Stimulated activated effector memory CD8-positive, alpha-beta T cell treated with anti-CD3 and anti-CD28 coated beads, Interleukin-12 subunit alpha, Interleukin-12 subunit beta, amount 100 ng/mL, for 72 hours (primary cell): ENCODE measurements at regions not wholly inside any gene's neighbourhood (a gene's known extent, or its start where the extent isn't known, plus 50 kb on each side); places are given as distances from the start of the nearest gene placed in this dataset.
A peak's percentile ranks its signal among the peaks of the same experiment; 100 is the strongest.

ENCODE experiments used
- ATAC-seq: fragments of 150-1000 bp; cut with Tn5 transposase; 2 replicates; pipeline ENCODE4 v1.10.0; 2021
- DNase-seq, 2 donors: peaks; one replicate each; pipeline ENCODE4 v3.0.0; 2021 to 2022; ENCODE audit warnings: low spot score in 2 of 2
- H3K27ac Mint-ChIP-seq: one replicate; pipeline ENCODE4 v1.8.0; 2022; ENCODE audit warnings: mild to moderate bottlenecking, mixed read lengths
- H3K36me3 Mint-ChIP-seq: one replicate; pipeline ENCODE4 v1.8.0; 2022; ENCODE audit warnings: mild to moderate bottlenecking, mixed read lengths
- H3K4me1 Mint-ChIP-seq: one replicate; pipeline ENCODE4 v1.8.0; 2022; ENCODE audit warnings: mixed read lengths
- H3K4me3 Mint-ChIP-seq: one replicate; pipeline ENCODE4 v1.8.0; 2022; ENCODE audit warnings: mild to moderate bottlenecking, mixed read lengths
- H3K9me3 Mint-ChIP-seq: one replicate; pipeline ENCODE4 v1.8.0; 2022; ENCODE audit warnings: mixed read lengths

DNA sequence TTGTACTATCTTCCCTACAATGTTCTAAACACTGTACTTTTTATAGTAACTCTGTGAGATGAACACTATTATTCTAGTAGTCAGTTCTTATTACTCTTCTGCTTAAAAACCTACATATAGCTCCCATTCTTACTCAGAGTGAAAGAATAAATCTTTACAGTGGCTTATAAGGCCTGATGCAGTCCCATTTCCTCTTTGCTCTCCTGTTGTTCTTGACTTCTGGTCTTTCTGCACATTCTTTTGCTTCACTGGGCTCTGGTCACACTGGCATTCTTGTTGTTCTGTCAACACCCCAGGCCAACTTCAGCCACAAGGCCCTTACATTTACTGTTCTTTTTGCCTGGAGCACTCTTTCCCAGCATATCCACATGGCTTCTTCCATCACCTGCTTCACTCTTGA is 58.2 kb upstream of the TP63 start:
- H3K36me3 Mint-ChIP-seq = no peaks in the 10 kb centered on the region
- H3K4me3 Mint-ChIP-seq = no peak overlapping the region
- ATAC-seq (peak; percentile 55), DNase-seq (no peak)
- H3K4me1 Mint-ChIP-seq = peaks cover 22% of the 10 kb centered on the region
- H3K9me3 Mint-ChIP-seq = peaks cover 5% of the 10 kb centered on the region
- no peak overlapping the region for H3K27ac Mint-ChIP-seq

DNA sequence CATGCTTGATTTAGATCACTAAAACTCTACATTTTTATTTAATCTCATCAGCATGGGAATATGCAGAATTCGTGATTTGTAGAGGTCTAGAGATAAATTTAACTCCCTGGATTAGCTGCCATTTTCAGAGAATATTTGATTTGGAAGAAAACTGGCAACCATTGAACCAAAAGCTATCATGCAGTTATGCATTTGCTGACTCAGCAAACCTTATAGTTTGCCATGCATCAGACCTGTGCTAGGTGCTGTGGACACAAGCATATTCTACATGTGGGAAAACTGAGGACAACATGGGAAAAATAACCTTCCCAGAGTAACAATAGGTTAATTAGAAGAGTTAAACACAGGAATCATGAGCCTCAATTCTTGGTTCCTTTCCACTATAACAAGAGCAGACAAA is 54.7 kb upstream of the TP63 start:
- no peaks in the 10 kb centered on the region for H3K36me3 Mint-ChIP-seq

DNA sequence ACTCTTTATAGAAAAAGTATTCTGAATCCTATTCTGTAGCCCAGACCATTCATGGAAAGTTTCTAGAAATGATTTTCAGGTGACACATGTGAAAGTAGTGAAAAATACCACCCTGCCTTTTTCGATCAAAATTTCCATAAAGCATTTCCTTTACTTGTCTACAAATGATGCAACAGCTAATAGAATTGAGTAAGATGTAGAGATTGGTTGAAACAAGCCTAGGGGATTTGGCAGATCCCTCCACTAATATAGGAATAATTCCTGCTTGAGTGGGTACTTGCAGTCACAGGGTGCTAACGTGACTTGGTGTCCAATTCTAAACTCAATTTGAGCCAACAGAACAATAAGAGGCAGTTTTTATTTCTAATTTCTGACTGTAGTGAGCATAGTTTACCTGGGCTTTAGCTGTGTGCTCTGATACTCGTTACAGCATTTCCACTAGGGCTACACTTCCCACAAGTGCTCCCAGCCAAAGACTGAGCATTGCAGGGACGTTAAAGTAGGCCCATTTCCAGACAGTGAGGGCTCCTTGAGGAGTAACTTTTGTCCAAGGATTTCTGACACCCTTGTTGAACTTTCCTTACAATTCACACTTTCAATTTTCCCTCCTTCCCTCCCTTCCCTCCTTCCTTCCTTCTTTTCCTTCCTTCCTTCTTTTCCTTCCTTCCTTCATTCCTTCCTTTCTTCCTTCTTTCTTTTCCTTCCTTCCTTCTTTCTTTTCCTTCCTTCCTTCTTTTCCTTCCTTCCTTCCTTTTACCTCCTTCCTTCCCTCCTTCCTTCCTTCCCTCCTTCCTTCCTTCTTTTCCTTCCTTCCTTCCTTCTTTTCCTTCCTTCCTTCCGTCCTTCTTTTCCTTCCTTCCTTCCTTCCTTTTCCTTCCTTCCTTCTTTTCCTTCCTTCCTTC is 53.9 kb upstream of the TP63 start:
- DNase-seq = no peak
- H3K9me3 Mint-ChIP-seq = peaks cover 5% of the 10 kb centered on the region
- no peak overlapping the region for H3K27ac Mint-ChIP-seq
- ATAC-seq = no peak
- H3K4me3 Mint-ChIP-seq = no peak overlapping the region
- peaks cover 17% of the 10 kb centered on the region for H3K4me1 Mint-ChIP-seq
- H3K36me3 Mint-ChIP-seq = no peaks in the 10 kb centered on the region

More for the DNA sequence above, 54.7 kb upstream of the TP63 start:
- DNase-seq (no peak), ATAC-seq (no peak)
- H3K4me1 Mint-ChIP-seq = peaks cover 18% of the 10 kb centered on the region
- peaks cover 5% of the 10 kb centered on the region for H3K9me3 Mint-ChIP-seq
- no peak overlapping the region for H3K27ac Mint-ChIP-seq
- H3K4me3 Mint-ChIP-seq = no peak overlapping the region

DNA sequence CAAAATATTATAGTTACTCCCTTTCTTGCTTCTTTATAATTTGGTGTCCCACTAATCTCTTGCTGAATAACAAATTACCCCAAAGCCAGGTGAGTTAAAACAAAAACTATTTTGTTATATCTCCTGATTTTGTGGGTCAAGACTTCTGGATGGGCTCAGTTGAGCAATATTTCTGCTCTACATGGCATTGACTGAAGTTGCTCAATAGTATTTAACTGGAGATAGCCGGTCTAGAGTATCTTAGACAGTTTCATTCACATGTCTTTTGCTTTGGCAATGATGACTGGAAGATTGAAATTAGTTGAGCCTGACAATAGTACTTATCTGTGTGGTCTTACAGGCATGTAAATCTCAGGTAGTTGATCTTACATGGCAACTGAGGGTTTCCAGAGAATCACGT is 51.0 kb upstream of the TP63 start:
- ATAC-seq = no peak
- no peak for DNase-seq
- Mint-ChIP-seq H3K36me3 (no peaks in the 10 kb centered on the region), H3K4me1 (peaks cover 7% of the 10 kb centered on the region), H3K27ac (no peak overlapping the region), H3K9me3 (peaks cover 5% of the 10 kb centered on the region), H3K4me3 (no peak overlapping the region)
